ENCODE measurements at regions not wholly inside any gene's neighbourhood (a gene's known extent, or its start where the extent isn't known, plus 50 kb on each side); places are given as distances from the start of the nearest gene placed in this dataset.
A peak's percentile ranks its signal among the peaks of the same experiment; 100 is the strongest.

- no peak for DNase-seq (ENCODE audit: low read depth)
Observed at GRCh38 chr3:146839727-146840375, 234.7 kb upstream of the PLSCR5 start.

GRCh38 chr3:146838221-146838620 lies 233.1 kb upstream of the PLSCR5 start:
- DNase-seq (ENCODE audit: low read depth) = peak; percentile 21

- DNase-seq (ENCODE audit: low read depth) = no peak
Observed at GRCh38 chr3:146834917-146835316, 229.8 kb upstream of the PLSCR5 start.

- no peak for DNase-seq (ENCODE audit: low read depth)
Observed at GRCh38 chr3:146832857-146833458, 227.8 kb upstream of the PLSCR5 start.

DNA sequence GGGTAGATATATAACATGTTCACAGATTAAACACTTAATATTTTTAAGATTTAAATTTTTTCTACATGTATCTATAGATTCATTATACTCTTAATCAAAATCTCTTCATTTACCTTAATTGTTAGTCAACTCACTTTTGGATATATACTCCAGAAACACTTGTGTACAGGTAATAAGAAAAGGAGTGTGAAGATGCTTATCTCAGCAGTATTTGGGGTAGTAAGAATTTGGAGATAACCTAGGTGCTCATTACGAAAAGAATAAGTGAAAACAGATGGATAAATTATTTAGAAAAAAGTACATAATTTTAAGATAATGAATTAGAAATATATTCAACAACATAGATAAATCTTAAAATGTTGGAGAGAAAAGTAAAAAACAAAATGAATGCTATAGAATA lies 226.5 kb upstream of the PLSCR5 start:
- DNase-seq (ENCODE audit: low read depth) = no peak

DNA sequence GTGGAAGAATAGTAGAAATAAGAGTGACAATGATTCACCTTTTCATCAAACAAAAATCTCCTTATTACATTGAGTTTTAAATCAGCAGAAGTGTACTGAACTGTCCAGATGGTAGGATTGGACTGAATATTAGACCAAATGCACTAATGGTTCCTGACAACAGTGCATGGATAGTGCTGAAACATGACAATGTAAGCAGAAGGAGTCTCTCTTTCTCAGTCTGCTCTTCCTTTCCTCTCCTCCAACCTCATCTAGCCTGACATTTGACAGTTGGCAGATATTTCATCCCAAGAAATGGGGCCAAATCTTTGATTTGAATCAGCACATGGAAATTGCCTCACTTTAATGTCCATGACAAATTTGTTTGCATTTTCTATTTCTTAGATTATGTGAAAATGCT lies 225.1 kb upstream of the PLSCR5 start:
- DNase-seq (ENCODE audit: low read depth) = no peak

GRCh38 chr3:146827836-146828235 lies 222.7 kb upstream of the PLSCR5 start:
- DNase-seq (ENCODE audit: low read depth) = no peak

- DNase-seq (ENCODE audit: low read depth) = no peak
Observed at GRCh38 chr3:146823622-146824021, 218.5 kb upstream of the PLSCR5 start.

DNA sequence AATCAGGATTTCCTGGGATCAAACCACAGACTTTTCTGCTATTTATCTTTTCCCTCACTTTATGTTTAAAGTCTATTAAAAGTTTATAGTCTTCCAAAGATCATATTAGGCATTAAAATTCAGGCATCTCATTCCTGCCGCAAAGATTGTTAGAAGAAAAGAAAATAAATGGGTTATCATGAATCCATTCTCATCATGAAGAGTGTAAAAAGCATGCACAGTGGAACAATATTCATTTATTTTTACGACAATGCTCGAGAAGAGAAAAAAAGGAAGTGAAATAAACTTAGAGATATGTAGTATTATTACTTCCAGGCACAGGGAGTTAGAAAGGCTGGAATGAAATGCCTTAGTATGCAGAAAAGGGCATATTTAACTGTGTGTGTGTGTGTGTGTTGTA lies 213.7 kb upstream of the PLSCR5 start:
- no peak for DNase-seq (ENCODE audit: low read depth)

GRCh38 chr3:146818301-146818700 lies 213.2 kb upstream of the PLSCR5 start:
- DNase-seq (ENCODE audit: low read depth) = no peak

GRCh38 chr3:146817704-146818103 lies 212.6 kb upstream of the PLSCR5 start:
- DNase-seq (ENCODE audit: low read depth) = peak; percentile 39

DNA sequence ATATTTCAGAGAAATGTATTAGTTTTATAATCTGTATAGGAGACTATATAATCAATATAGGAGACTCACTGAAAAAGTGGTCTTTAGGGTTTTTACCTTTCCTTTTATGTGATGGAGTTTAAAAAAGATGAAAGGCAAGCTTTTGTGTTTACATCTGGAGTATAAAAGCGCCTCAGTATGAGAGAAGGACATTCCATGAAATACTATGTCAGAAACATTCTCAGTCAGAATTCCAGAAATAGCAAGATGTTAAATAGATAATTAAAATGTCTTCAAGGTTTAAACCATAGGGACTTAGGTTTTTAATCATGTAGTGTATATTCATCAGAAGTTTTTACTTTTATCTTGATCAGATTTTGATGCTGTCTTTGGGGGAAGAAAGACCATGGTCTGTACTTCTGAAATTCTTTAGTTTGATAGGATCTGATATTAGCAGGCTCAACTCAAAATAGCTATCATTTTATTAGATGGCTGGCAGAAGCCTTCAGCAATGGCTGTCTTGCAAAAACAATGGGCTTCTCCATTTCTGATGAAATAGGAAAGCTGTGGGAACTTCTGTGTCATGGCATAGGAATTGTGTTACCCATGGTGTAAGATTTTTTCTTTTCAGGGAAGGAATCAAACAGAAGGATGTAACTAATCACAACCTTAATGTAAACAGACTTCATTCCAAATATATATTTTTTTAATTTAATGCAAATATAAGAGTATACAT lies 209.6 kb upstream of the PLSCR5 start:
- no peak for DNase-seq (ENCODE audit: low read depth)

DNA sequence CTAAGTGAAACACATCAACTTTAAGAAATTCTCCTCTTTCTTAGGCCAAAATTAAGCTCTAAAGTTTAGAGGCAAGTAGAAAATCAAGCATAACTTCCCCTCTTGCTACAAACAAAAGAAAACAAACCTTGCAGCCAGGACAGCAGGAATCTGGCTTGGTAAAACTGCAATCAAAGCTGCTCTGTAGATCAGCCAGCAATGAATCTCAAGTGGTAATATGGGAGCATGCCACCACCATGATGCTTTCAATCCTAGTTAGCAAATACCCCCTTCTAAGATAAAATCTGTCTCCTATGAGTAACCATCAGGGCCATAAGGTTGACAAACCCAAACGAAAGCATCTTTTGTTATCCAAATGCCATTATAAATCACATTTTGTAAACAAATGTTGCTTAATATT lies 208.3 kb upstream of the PLSCR5 start:
- DNase-seq (ENCODE audit: low read depth) = no peak

DNA sequence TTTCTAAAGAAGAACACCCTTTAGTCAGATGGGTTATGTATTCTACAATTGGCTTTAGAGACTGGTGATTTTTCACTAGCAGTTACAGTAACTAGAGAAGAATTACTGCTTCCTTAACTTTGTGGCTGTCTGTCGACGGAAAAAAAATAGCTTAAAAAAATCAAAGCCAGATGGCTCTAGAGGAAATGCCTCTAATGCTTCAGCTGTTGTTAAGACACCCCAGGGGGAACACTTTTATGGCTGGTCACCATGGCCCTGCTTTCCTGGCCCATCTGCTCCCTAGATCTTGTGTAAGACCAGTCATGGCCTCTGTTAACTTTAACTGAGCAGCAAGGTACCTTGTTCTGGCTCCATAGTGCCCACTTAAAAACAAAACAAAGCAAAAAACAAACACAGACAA lies 198.6 kb upstream of the PLSCR5 start:
- DNase-seq (ENCODE audit: low read depth) = no peak

GRCh38 chr3:146801492-146801891 lies 196.3 kb upstream of the PLSCR5 start:
- DNase-seq (ENCODE audit: low read depth) = no peak

- no peak for DNase-seq (ENCODE audit: low read depth)
Observed at GRCh38 chr3:146800484-146800883, 195.3 kb upstream of the PLSCR5 start.

GRCh38 chr3:146796078-146796477 lies 190.9 kb upstream of the PLSCR5 start:
- no peak for DNase-seq (ENCODE audit: low read depth)

DNA sequence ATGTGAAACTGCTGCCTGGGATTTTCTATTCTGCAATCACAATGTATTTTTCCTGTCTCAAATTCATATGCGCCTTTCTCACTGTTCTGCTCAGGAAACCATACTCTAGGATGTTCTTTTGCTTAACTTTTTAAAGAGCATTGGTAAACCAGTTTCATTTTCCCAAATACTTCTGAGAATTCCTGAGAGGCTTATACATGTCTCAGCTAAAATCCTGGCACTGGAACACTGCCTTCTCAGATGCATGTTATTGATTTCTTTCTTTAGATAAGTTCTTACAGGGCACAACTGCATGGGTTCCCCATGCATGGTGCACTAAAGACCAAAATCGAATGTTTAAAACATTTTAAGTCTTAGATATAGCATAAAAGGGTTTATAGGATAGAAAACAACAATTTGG lies 178.3 kb upstream of the PLSCR5 start:
- DNase-seq (ENCODE audit: low read depth) = no peak

DNA sequence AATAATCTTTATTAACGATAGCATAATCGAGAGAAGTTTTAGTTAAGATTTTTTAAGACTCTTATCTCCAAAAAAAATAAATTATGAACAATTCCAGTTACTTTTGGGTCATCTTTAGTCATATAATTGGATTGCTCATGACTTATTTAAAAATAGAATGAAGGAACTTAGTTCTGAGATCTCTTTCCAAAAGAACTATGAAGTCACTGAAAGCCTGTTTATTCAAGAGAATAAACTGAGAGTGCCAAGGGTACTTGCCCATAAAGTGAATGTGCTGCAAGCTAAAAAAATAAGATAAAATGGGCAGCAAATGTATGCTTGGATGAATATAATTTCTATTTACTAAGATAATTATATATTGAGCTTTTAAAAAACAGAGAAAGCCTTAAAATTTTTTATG lies 176.5 kb upstream of the PLSCR5 start:
- DNase-seq (ENCODE audit: low read depth) = no peak

GRCh38 chr3:146781059-146781458 lies 175.9 kb upstream of the PLSCR5 start:
- no peak for DNase-seq (ENCODE audit: low read depth)

- DNase-seq (ENCODE audit: low read depth) = no peak
Observed at GRCh38 chr3:146780251-146780650, 175.1 kb upstream of the PLSCR5 start.

DNA sequence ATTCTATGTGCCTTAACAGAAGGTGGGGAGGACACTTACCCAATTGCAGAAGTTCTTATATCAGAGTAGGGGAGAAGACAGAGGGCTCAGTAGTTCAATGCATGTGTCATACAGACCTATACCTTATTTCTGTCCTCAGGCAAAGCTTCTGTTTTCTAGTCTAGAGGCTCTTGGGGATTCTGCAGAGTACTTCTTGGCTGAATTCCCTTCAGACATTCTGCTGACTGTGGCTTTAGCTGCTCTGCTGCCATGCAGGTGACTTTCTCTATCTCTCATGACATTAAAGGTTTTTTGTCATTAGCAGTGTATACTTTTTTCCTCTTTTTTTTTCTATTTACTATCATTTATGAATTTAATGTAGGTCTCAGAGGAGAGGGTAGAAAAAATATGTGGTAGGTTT lies 172.8 kb upstream of the PLSCR5 start:
- no peak for DNase-seq (ENCODE audit: low read depth)

DNA sequence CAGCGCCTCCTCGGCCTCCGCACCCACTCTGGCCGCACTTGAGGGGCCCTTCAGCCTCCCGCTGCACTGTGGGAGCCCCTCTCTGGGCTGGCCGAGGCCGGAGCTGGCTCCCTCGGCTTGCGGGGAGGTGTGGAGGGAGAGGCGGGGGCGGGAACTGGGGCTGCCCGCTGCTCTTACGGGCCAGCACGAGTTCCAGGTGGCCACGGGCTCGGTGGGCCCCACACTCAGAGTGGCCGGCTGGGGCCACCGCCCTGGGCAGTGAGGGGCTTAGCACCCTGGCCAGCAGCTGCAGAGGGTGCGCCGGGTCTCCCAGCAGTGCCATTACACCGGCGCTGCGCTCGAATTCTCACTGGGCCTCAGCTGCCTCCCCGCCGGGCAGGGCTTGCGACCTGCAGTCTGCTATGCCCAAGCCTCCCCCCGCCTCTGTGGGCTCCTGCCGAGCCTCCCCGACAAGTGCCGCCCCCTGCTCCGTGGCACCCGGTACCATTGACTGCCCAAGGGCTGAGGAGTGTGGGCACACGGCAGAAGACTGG lies 167.1 kb upstream of the PLSCR5 start:
- DNase-seq (ENCODE audit: low read depth) = no peak

Measured in HT1080 (cell line).